Mucosa of descending colon (tissue), 3 donors: ENCODE measurements at regions not wholly inside any gene's neighbourhood (a gene's known extent, or its start where the extent isn't known, plus 50 kb on each side); places are given as distances from the start of the nearest gene placed in this dataset.

ENCODE experiments used
- ATAC-seq: fragments of 200-7000 bp; cut with Tn5 transposase; one replicate; pipeline ENCODE4 v1.9.1; 2020; ENCODE audit warnings: mild to moderate bottlenecking, moderate library complexity
- DNase-seq, 3 donors: peaks; one replicate each; pipeline ENCODE4 v3.0.0-alpha.2; 2020
- H3K36me3 ChIP-seq: fragments of 200-600 bp; one replicate; pipeline ENCODE4 v1.8.0; 2021; ENCODE audit warnings: low read depth, mild to moderate bottlenecking
- H3K4me1 ChIP-seq: fragments of 200-600 bp; one replicate; pipeline ENCODE4 v1.8.0; 2021; ENCODE audit warnings: low read depth, mild to moderate bottlenecking
- H3K4me3 ChIP-seq: fragments of 200-600 bp; one replicate; pipeline ENCODE4 v1.8.0; 2021; ENCODE audit warnings: mild to moderate bottlenecking
- H3K9me3 ChIP-seq: fragments of 200-600 bp; one replicate; pipeline ENCODE4 v1.8.0; 2021; ENCODE audit warnings: mild to moderate bottlenecking
- CTCF ChIP-seq: fragments of 200-600 bp; IDR thresholded peaks from one replicate; pipeline ENCODE4 v1.8.0; 2022; ENCODE audit warnings: antibody characterized with exemption, mild to moderate bottlenecking
- intact Hi-C, 2 donors: fragments of 100-400 bp; cut with DNase I in 1 of 2; cut with micrococcal nuclease in 1 of 2; formaldehyde crosslinking; loops; one replicate each; pipeline versions ENCODE4 v1.11.0 to v1.11.1; 2022; cut with DNase I, micrococcal nuclease
- donor health status: DM: no; HTN: no; CAD: no; lungs with moderate emphysema.
- donor health status: DM: no; HTN: no; CAD: no.
- donor health status: DM: no; HTN: yes; CAD: no.

GRCh38 chr12:30515351-30515750 is 180.3 kb downstream of the IPO8 start:
- Histone ChIP-seq H3K36me3 (no peaks in the 10 kb centered on the region), H3K4me1 (no peaks in the 10 kb centered on the region), H3K9me3 (no peaks in the 10 kb centered on the region), H3K4me3 (no peak overlapping the region)
- TF ChIP-seq CTCF = no peak
- no peak for ATAC-seq
- DNase-seq = no peak
- intact Hi-C loops = no loop called here

GRCh38 chr12:30514666-30515065 is 181.0 kb downstream of the IPO8 start:
- Histone ChIP-seq H3K9me3 (no peaks in the 10 kb centered on the region), H3K4me3 (no peak overlapping the region), H3K4me1 (no peaks in the 10 kb centered on the region), H3K36me3 (no peaks in the 10 kb centered on the region)
- DNase-seq (no peak), ATAC-seq (no peak)
- TF ChIP-seq CTCF = no peak
- intact Hi-C loops = no loop called here

- no peaks in the 10 kb centered on the region for H3K36me3 ChIP-seq
- no peaks in the 10 kb centered on the region for H3K4me1 ChIP-seq
- intact Hi-C loops = no loop called here
- ATAC-seq = no peak
- TF ChIP-seq CTCF = no peak
- DNase-seq = no peak
- H3K4me3 ChIP-seq = no peak overlapping the region
- H3K9me3 ChIP-seq = no peaks in the 10 kb centered on the region
Measured at GRCh38 chr12:30508205-30508967, 187.3 kb downstream of the IPO8 start.

- intact Hi-C loops = no loop called here
- H3K4me1 ChIP-seq = no peaks in the 10 kb centered on the region
- no peak for TF ChIP-seq CTCF
- H3K9me3 ChIP-seq = no peaks in the 10 kb centered on the region
- no peak for DNase-seq
- no peak for ATAC-seq
- no peaks in the 10 kb centered on the region for H3K36me3 ChIP-seq
- H3K4me3 ChIP-seq = no peak overlapping the region
Measured at GRCh38 chr12:30507576-30507975, 188.1 kb downstream of the IPO8 start.

GRCh38 chr12:30506411-30506810 is 189.3 kb downstream of the IPO8 start:
- intact Hi-C loops = no loop called here
- Histone ChIP-seq H3K9me3 (no peaks in the 10 kb centered on the region), H3K36me3 (no peaks in the 10 kb centered on the region), H3K4me1 (no peaks in the 10 kb centered on the region), H3K4me3 (no peak overlapping the region)
- DNase-seq = no peak
- TF ChIP-seq CTCF = no peak
- ATAC-seq = no peak

GRCh38 chr12:30501718-30502117 is 194.0 kb downstream of the IPO8 start:
- DNase-seq (no peak), ATAC-seq (no peak)
- H3K9me3 ChIP-seq = no peaks in the 10 kb centered on the region
- no peaks in the 10 kb centered on the region for H3K36me3 ChIP-seq
- H3K4me1 ChIP-seq = no peaks in the 10 kb centered on the region
- intact Hi-C loops = no loop called here
- H3K4me3 ChIP-seq = no peak overlapping the region
- TF ChIP-seq CTCF = no peak
